GM12878 (cell line): ENCODE measurements at regions not wholly inside any gene's neighbourhood (a gene's known extent, or its start where the extent isn't known, plus 50 kb on each side); places are given as distances from the start of the nearest gene placed in this dataset.

ENCODE experiments used
- ATAC-seq: fragments of 200-7000 bp; cut with Tn5 transposase; 3 replicates; pipeline ENCODE4 v1.9.1; 2020; ENCODE audit warnings: mild to moderate bottlenecking, moderate library complexity
- BruUV-seq: library from RNA; stranded (reverse); fragments of 400-500 nt; replicated peaks from 2 replicates; lab custom pipeline; 2021; lab: Mats Ljungman, UMichigan
- CTCF ChIA-PET: fragments of 300-600 bp; sonication (Branson Sonifier 250); formaldehyde crosslinking; extraction: SDS; loops from one replicate; lab custom pipeline; 2021; ENCODE audit warnings: inconsistent platforms; lab: Yijun Ruan, JAX
- POLR2A ChIA-PET: fragments of 350-600 bp; formaldehyde crosslinking; extraction: SDS; loops from one replicate; lab custom pipeline; 2021; ENCODE audit warnings: inconsistent platforms; lab: Charles Lee
- RAD21 ChIA-PET: fragments of 300-600 bp; sonication (Branson Sonifier 250); formaldehyde crosslinking; loops from one replicate; lab custom pipeline; 2023; ENCODE audit warnings: antibody characterized with exemption; ENCODE audit not compliant: unreplicated experiment; lab: Charles Lee
- SMC1A ChIA-PET: fragments of 300-600 bp; sonication (Branson Sonifier 250); formaldehyde crosslinking; loops from one replicate; lab custom pipeline; 2023; ENCODE audit not compliant: unreplicated experiment, uncharacterized antibody; lab: Charles Lee
- DNase-seq: peaks from one replicate; pipeline ENCODE4 v3.0.0-alpha.2; 2011; ENCODE audit warnings: low read depth, low spot score
- FAIRE-seq: peaks from 3 replicates; lab custom pipeline; 2011; peaks lifted over from hg19 to GRCh38; lab: Jason Lieb, UNC
- H2AFZ ChIP-seq: 2 replicates; pipeline ENCODE4 v1.6.0; 2011; ENCODE audit warnings: low read depth, low read length, control low read depth; ENCODE audit not compliant: control insufficient read depth
- H3K27ac ChIP-seq: 2 replicates; pipeline ENCODE4 v1.5.1; 2011; ENCODE audit warnings: control low read depth; ENCODE audit not compliant: control insufficient read depth, insufficient read depth
- H3K27me3 ChIP-seq, 2 experiments: replicated peaks in 1 of 2; 2 replicates each; pipeline versions ENCODE4 v1.6.0 to v1.6.1; 2011; ENCODE audit warnings: low read length in 1 of 2; ENCODE audit not compliant: control insufficient read depth in 2 of 2, insufficient read depth in 2 of 2
- H3K36me3 ChIP-seq, 2 experiments: 2 replicates each; pipeline ENCODE4 v1.5.1; 2011; ENCODE audit warnings: low read length in 1 of 2; ENCODE audit not compliant: control insufficient read depth in 2 of 2, insufficient read depth in 2 of 2
- H3K4me1 ChIP-seq: 2 replicates; pipeline ENCODE4 v1.6.1; 2011; ENCODE audit warnings: mild to moderate bottlenecking, low read length, moderate library complexity, mixed read lengths; ENCODE audit not compliant: control insufficient read depth, insufficient read depth
- H3K4me2 ChIP-seq: 2 replicates; pipeline ENCODE4 v1.6.0; 2011; ENCODE audit warnings: control low read depth; ENCODE audit not compliant: control insufficient read depth, insufficient read depth
- H3K4me3 ChIP-seq: fragments of 200-600 bp; sonication (generic); 2 replicates; pipeline ENCODE4 v1.5.1; 2016
- H3K79me2 ChIP-seq: 2 replicates; pipeline ENCODE4 v1.6.0; 2011; ENCODE audit warnings: low read length; ENCODE audit not compliant: control insufficient read depth, insufficient read depth
- H3K9ac ChIP-seq: 2 replicates; pipeline ENCODE4 v1.8.0; 2011; ENCODE audit warnings: low read length, control low read depth, mixed read lengths; ENCODE audit not compliant: control insufficient read depth, insufficient read depth
- H3K9me3 ChIP-seq: replicated peaks from 3 replicates; pipeline ENCODE4 v1.5.1; 2011; ENCODE audit warnings: mild to moderate bottlenecking, low read length; ENCODE audit not compliant: control insufficient read depth, insufficient read depth
- H4K20me1 ChIP-seq: 2 replicates; pipeline ENCODE4 v1.6.0; 2011; ENCODE audit not compliant: control insufficient read depth, insufficient read depth
- ATF2 ChIP-seq: IDR thresholded peaks from 2 replicates; pipeline ENCODE4 v1.6.1; 2012; ENCODE audit warnings: low read length, inconsistent platforms
- ATF3 ChIP-seq: IDR thresholded peaks from 2 replicates; pipeline ENCODE4 v1.6.1; 2011; ENCODE audit warnings: low read depth, mild to moderate bottlenecking, low read length, moderate library complexity, borderline replicate concordance; ENCODE audit errors: extremely low read depth
- CBX5 ChIP-seq: sonication (generic); IDR thresholded peaks from 2 replicates; pipeline ENCODE4 v1.6.1; 2016; ENCODE audit warnings: low read depth, moderate library complexity, mild to moderate bottlenecking, inconsistent platforms
- MAX ChIP-seq: IDR thresholded peaks from 2 replicates; pipeline ENCODE4 v1.6.1; 2012; ENCODE audit warnings: low read depth, low read length, improper control_type of control experiment
- MTA2 ChIP-seq: fragments of 450-650 bp; IDR thresholded peaks from 2 replicates; pipeline ENCODE4 v1.6.1; 2016; ENCODE audit warnings: low read depth, mild to moderate bottlenecking, moderate library complexity
- NFYB ChIP-seq: IDR thresholded peaks from 2 replicates; pipeline ENCODE4 v1.6.1; 2011; ENCODE audit warnings: low read depth, mild to moderate bottlenecking, low read length, improper control_type of control experiment, moderate library complexity; ENCODE audit not compliant: insufficient read depth
- RB1 ChIP-seq: fragments of 450-650 bp; formaldehyde crosslinking; IDR thresholded peaks from 2 replicates; pipeline ENCODE4 v1.6.1; 2017; ENCODE audit warnings: mild to moderate bottlenecking, borderline replicate concordance
- SMC3 ChIP-seq: IDR thresholded peaks from 2 replicates; pipeline ENCODE4 v1.6.1; 2011; ENCODE audit warnings: low read length, improper control_type of control experiment, borderline replicate concordance
- TCF3 ChIP-seq: IDR thresholded peaks from 2 replicates; pipeline ENCODE4 v1.6.1; 2012; ENCODE audit warnings: low read depth, mild to moderate bottlenecking, low read length, borderline replicate concordance; ENCODE audit not compliant: insufficient read depth
- YBX1 ChIP-seq: fragments of 450-650 bp; IDR thresholded peaks from 2 replicates; pipeline ENCODE4 v1.6.1; 2016; ENCODE audit warnings: antibody characterized with exemption
- ZBTB4 ChIP-seq: fragments of 450-650 bp; formaldehyde crosslinking; IDR thresholded peaks from 2 replicates; pipeline ENCODE4 v1.4.0; 2022; ENCODE audit warnings: mild to moderate bottlenecking, moderate library complexity
- WGBS: methylation state at CpG from one replicate; pipeline ENCODE4 v1.1.6; 2016; ENCODE audit warnings: low lambda C conversion rate; ENCODE audit not compliant: insufficient replicate concordance, insufficient coverage; ENCODE audit errors: missing lambda C conversion rate; 5-methylcytosine and 5-hydroxymethylcytosine counted together
- in situ Hi-C: fragments of 300-500 bp; cut with MboI; formaldehyde crosslinking; loops from 9 replicates; pipeline ENCODE4 v1.14.3; 2018; ENCODE audit warnings: mixed read lengths
- intact Hi-C: fragments of 100-400 bp; cut with micrococcal nuclease; formaldehyde crosslinking; loops from one replicate; pipeline ENCODE4 v1.14.2; 2022; ENCODE audit not compliant: unreplicated experiment

GRCh38 chr12:102322254-102322653, 124.6 kb upstream of the PMCH start:
- ATAC-seq: no peak
- H4K20me1 ChIP-seq: no peaks in the 10 kb centered on the region
- WGBS: 0% methylated on average over 1 of the region's 1 CpG
- FAIRE-seq: no peak
- H3K9ac ChIP-seq: no peak overlapping the region
- H3K4me2 ChIP-seq: no peak overlapping the region
- H2AFZ ChIP-seq: no peak overlapping the region
- intact Hi-C loops: no loop called here
- no peaks in the 10 kb centered on the region for H3K36me3 ChIP-seq
- no peak for DNase-seq
- no peaks in the 10 kb centered on the region for H3K9me3 ChIP-seq
- SMC1A ChIA-PET: interaction anchor here (1.1 to 1.2 kb wide), 2 partner anchors 8 to 56 kb away, joined by 3 to 4 read pairs; no protein-coding TSS in a partner anchor
- H3K79me2 ChIP-seq: no peaks in the 10 kb centered on the region
- CTCF ChIA-PET: interaction anchor here (0.8 kb wide), 2 partner anchors 151 to 221 kb away, joined by 3 to 4 read pairs; no protein-coding TSS in a partner anchor
- POLR2A ChIA-PET: no interaction called here
- H3K4me3 ChIP-seq: no peak overlapping the region
- TF ChIP-seq ATF3: no peak
- in situ Hi-C loops: no loop called here
- no peaks in the 10 kb centered on the region for H3K4me1 ChIP-seq
- no peaks in the 10 kb centered on the region for H3K27me3 ChIP-seq
- no TSS peak for BruUV-seq
- RAD21 ChIA-PET: no interaction called here
- no peak overlapping the region for H3K27ac ChIP-seq

GRCh38 chr12:102321305-102322082, 123.9 kb upstream of the PMCH start:
- Histone ChIP-seq H3K27ac (no peak overlapping the region), H3K4me2 (no peak overlapping the region), H2AFZ (no peak overlapping the region), H3K9ac (no peak overlapping the region), H3K4me1 (no peaks in the 10 kb centered on the region), H4K20me1 (no peaks in the 10 kb centered on the region), H3K27me3 (no peaks in the 10 kb centered on the region), H3K79me2 (no peaks in the 10 kb centered on the region), H3K4me3 (no peak overlapping the region), H3K36me3 (no peaks in the 10 kb centered on the region), H3K9me3 (no peaks in the 10 kb centered on the region)
- ATAC-seq: no peak
- in situ Hi-C loops: no loop called here
- ChIA-PET SMC1A (interaction anchor here (1.1 to 1.2 kb wide), 2 partner anchors 9 to 56 kb away, joined by 3 to 4 read pairs; no protein-coding TSS in a partner anchor), CTCF (interaction anchor here (0.8 kb wide), 2 partner anchors 152 to 222 kb away, joined by 3 to 4 read pairs; no protein-coding TSS in a partner anchor), POLR2A (no interaction called here), RAD21 (no interaction called here)
- intact Hi-C loops: no loop called here
- BruUV-seq: no TSS peak
- no peak for DNase-seq
- FAIRE-seq: no peak
- WGBS: 52% methylated on average over 1 of the region's 1 CpG
- TF ChIP-seq NFYB (no peak), MTA2 (no peak), MAX (no peak), SMC3 (no peak), TCF3 (no peak), YBX1 (no peak), ATF2 (no peak), CBX5 (no peak), RB1 (no peak), ZBTB4 (CRISPR knock-in tag) (no peak)
